ENCODE measurements at regions not wholly inside any gene's neighbourhood (a gene's known extent, or its start where the extent isn't known, plus 50 kb on each side); places are given as distances from the start of the nearest gene placed in this dataset.
A peak's percentile ranks its signal among the peaks of the same experiment; 100 is the strongest.

GRCh38 chr16:66081775-66082366 lies 284.6 kb upstream of the CDH5 start:
- TF ChIP-seq CTCF (IDR thresholded peaks at IDR 0.05 in 2 of 3, conservative IDR thresholded peaks at IDR 0.05 in 1 of 3; ENCODE audit: borderline replicate concordance in 1 of 3, insufficient read depth in 1 of 3, low read depth in 2 of 3, low read length in 2 of 3) (no peak), POLR2AphosphoS5 (IDR thresholded peaks at IDR 0.05; ENCODE audit: low read depth, low read length) (no peak), POLR2A (IDR thresholded peaks at IDR 0.05; ENCODE audit: borderline replicate concordance, extremely low read depth, insufficient read depth, insufficient read length) (no peak), EGR1 (IDR thresholded peaks at IDR 0.05; ENCODE audit: low read depth) (no peak; the same call in 1 of the 2 replicates), SP1 (IDR thresholded peaks at IDR 0.05; ENCODE audit: low read depth) (0 out of 2 replicates have a peak, but pooled peaks have one; percentile 32), RAD21 (IDR thresholded peaks at IDR 0.05; ENCODE audit: low read depth) (no peak), EZH2phosphoT487 (IDR thresholded peaks at IDR 0.05; ENCODE audit: borderline replicate concordance) (no peak), EZH2 (IDR thresholded peaks at IDR 0.05) (no peak), SIN3A (IDR thresholded peaks at IDR 0.05; ENCODE audit: low read depth) (no peak)
